CD14-positive monocyte (primary cell): ENCODE measurements at regions not wholly inside any gene's neighbourhood (a gene's known extent, or its start where the extent isn't known, plus 50 kb on each side); places are given as distances from the start of the nearest gene placed in this dataset.

Experiments
- DNase-seq, 3 donors: peaks; one replicate each; pipeline ENCODE4 v3.0.0-alpha.2; 2011 to 2022
- H2AFZ ChIP-seq: 2 replicates; pipeline ENCODE4 v1.6.0; 2012; ENCODE audit warnings: mild to moderate bottlenecking, low read depth, low read length, inconsistent platforms; ENCODE audit not compliant: insufficient read depth, poor library complexity, severe bottlenecking
- H3K27ac ChIP-seq, 2 donors: 1 replicate in 1 of 2; 2 replicates in 1 of 2; pipeline ENCODE4 v1.5.1; 2012 to 2013; ENCODE audit warnings: low read length in 2 of 2, control low read depth in 1 of 2, inconsistent platforms in 1 of 2, low read depth in 1 of 2, mild to moderate bottlenecking in 1 of 2
- H3K27me3 ChIP-seq, 2 donors: one replicate each; pipeline versions ENCODE4 v1.6.0 to v1.6.1; 2011 to 2013; ENCODE audit warnings: low read length in 2 of 2; ENCODE audit not compliant: control insufficient read depth in 2 of 2, insufficient read depth in 2 of 2
- H3K36me3 ChIP-seq, 2 donors: replicated peaks in 1 of 2; 1 replicate in 1 of 2; 2 replicates in 1 of 2; pipeline versions ENCODE4 v1.5.1 to v1.6.1; 2012 to 2013; ENCODE audit warnings: low read length in 2 of 2, control low read depth in 1 of 2, inconsistent platforms in 1 of 2, mild to moderate bottlenecking in 1 of 2; ENCODE audit not compliant: insufficient read depth in 2 of 2, control insufficient read depth in 1 of 2
- H3K4me1 ChIP-seq, 2 donors: 1 replicate in 1 of 2; 2 replicates in 1 of 2; pipeline versions ENCODE4 v1.5.1 to v1.6.1; 2012 to 2013; ENCODE audit warnings: low read length in 2 of 2, control low read depth in 1 of 2, inconsistent platforms in 1 of 2, mild to moderate bottlenecking in 1 of 2, moderate library complexity in 1 of 2; ENCODE audit not compliant: insufficient read depth in 2 of 2, control insufficient read depth in 1 of 2
- H3K4me2 ChIP-seq: replicated peaks from 2 replicates; pipeline ENCODE3; 2012; ENCODE audit warnings: low read length, moderate library complexity, mild to moderate bottlenecking; ENCODE audit not compliant: poor library complexity, severe bottlenecking; ENCODE audit errors: extremely low read depth
- H3K4me3 ChIP-seq, 3 experiments: fragments of 200-600 bp in 1 of 3; sonication (generic) in 1 of 3; replicated peaks in 1 of 3; 1 replicate in 2 of 3; 2 replicates in 1 of 3; pipeline ENCODE4 v1.5.1; 2011 to 2013; ENCODE audit warnings: low read length in 3 of 3, mild to moderate bottlenecking in 3 of 3, control low read depth in 2 of 3, low read depth in 2 of 3, inconsistent platforms in 1 of 3, moderate library complexity in 1 of 3
- H3K79me2 ChIP-seq: 2 replicates; pipeline ENCODE4 v1.6.0; 2012; ENCODE audit warnings: mild to moderate bottlenecking, control low read depth, inconsistent platforms, low read length, moderate library complexity; ENCODE audit not compliant: insufficient read depth
- H3K9ac ChIP-seq: 2 replicates; pipeline ENCODE4 v1.6.0; 2017; ENCODE audit warnings: low read length, mild to moderate bottlenecking; ENCODE audit not compliant: insufficient read depth, poor library complexity, severe bottlenecking
- H3K9me3 ChIP-seq, 2 donors: replicated peaks in 1 of 2; 1 replicate in 1 of 2; 2 replicates in 1 of 2; pipeline versions ENCODE4 v1.5.1 to v1.6.1; 2012 to 2013; ENCODE audit warnings: low read length in 2 of 2, control low read depth in 1 of 2; ENCODE audit not compliant: control insufficient read depth in 1 of 2, insufficient read depth in 1 of 2
- H4K20me1 ChIP-seq: 2 replicates; pipeline ENCODE4 v1.6.0; 2012; ENCODE audit warnings: mild to moderate bottlenecking, low read length, control low read depth, moderate library complexity; ENCODE audit not compliant: insufficient read depth
- H3K27ac Mint-ChIP-seq, 7 donors: one replicate each; pipeline ENCODE4 v1.8.0; 2020; ENCODE audit warnings: mild to moderate bottlenecking in 7 of 7, mixed read lengths in 7 of 7, moderate library complexity in 6 of 7, inconsistent platforms in 2 of 7
- H3K27me3 Mint-ChIP-seq, 3 donors: one replicate each; pipeline ENCODE4 v1.8.0; 2021 to 2022; ENCODE audit warnings: low read depth in 3 of 3, mild to moderate bottlenecking in 3 of 3, mixed read lengths in 3 of 3, moderate library complexity in 3 of 3, inconsistent platforms in 1 of 3
- H3K36me3 Mint-ChIP-seq, 2 donors: one replicate each; pipeline ENCODE4 v1.8.0; 2020; ENCODE audit warnings: mixed read lengths in 2 of 2, inconsistent platforms in 1 of 2, mild to moderate bottlenecking in 1 of 2
- H3K4me1 Mint-ChIP-seq: one replicate; pipeline ENCODE4 v1.8.0; 2020; ENCODE audit warnings: mild to moderate bottlenecking, mixed read lengths
- H3K4me3 Mint-ChIP-seq, 2 donors: one replicate each; pipeline ENCODE4 v1.8.0; 2020; ENCODE audit warnings: mild to moderate bottlenecking in 2 of 2, mixed read lengths in 2 of 2, moderate library complexity in 1 of 2
- H3K9me3 Mint-ChIP-seq, 7 donors: one replicate each; pipeline ENCODE4 v1.8.0; 2020 to 2022; ENCODE audit warnings: mixed read lengths in 7 of 7, mild to moderate bottlenecking in 6 of 7, moderate library complexity in 6 of 7, inconsistent platforms in 2 of 7
- CTCF ChIP-seq: fragments of 200-600 bp; IDR thresholded peaks from one replicate; pipeline ENCODE4 v1.8.0; 2022; ENCODE audit warnings: antibody characterized with exemption, mild to moderate bottlenecking
- WGBS: methylation state at CpG from one replicate; pipeline ENCODE4 v1.1.5; 2013; ENCODE audit warnings: missing lambda C conversion rate; ENCODE audit not compliant: insufficient coverage; 5-methylcytosine and 5-hydroxymethylcytosine counted together
- intact Hi-C, 2 donors: fragments of 100-400 bp; cut with micrococcal nuclease; formaldehyde crosslinking; loops; one replicate each; pipeline versions ENCODE4 v1.15.0 to v1.15.1; 2023

GRCh38 chr7:48813472-48813871 lies 110.9 kb upstream of the CDC14C start:
- Histone ChIP-seq H4K20me1 (no peaks in the 10 kb centered on the region), H3K79me2 (no peaks in the 10 kb centered on the region), H3K4me3 (no peak overlapping the region), H2AFZ (no peak overlapping the region), H3K27me3 (no peaks in the 10 kb centered on the region), H3K9me3 (no peaks in the 10 kb centered on the region), H3K36me3 (no peaks in the 10 kb centered on the region), H3K27ac (no peak overlapping the region), H3K4me2 (no peak overlapping the region), H3K9ac (no peak overlapping the region), H3K4me1 (no peaks in the 10 kb centered on the region)
- intact Hi-C loops, result no loop called here
- TF ChIP-seq CTCF, result no peak
- H3K4me3 Mint-ChIP-seq, result no peak overlapping the region
- peak overlapping the region in 1 of 7 donors; percentile 11 for H3K27ac Mint-ChIP-seq
- H3K27me3 Mint-ChIP-seq, result no peaks in the 10 kb centered on the region
- WGBS, result 73% methylated on average over 4 of the region's 4 CpGs
- no peaks in the 10 kb centered on the region for H3K36me3 Mint-ChIP-seq
- no peaks in the 10 kb centered on the region for H3K4me1 Mint-ChIP-seq
- DNase-seq, result no peak
- H3K9me3 Mint-ChIP-seq, result peaks cover 0 to 5% (median 3%) of the 10 kb centered on the region in 7 donors

- no peaks in the 10 kb centered on the region for H3K4me1 Mint-ChIP-seq
- H3K79me2 ChIP-seq, result no peaks in the 10 kb centered on the region
- H3K4me3 Mint-ChIP-seq, result no peak overlapping the region
- H3K36me3 ChIP-seq, result no peaks in the 10 kb centered on the region
- no peaks in the 10 kb centered on the region for H4K20me1 ChIP-seq
- H3K27me3 ChIP-seq, result no peaks in the 10 kb centered on the region
- no peak overlapping the region for H2AFZ ChIP-seq
- H3K4me2 ChIP-seq, result no peak overlapping the region
- H3K27ac Mint-ChIP-seq, result no peak overlapping the region
- TF ChIP-seq CTCF, result no peak
- H3K27ac ChIP-seq, result no peak overlapping the region
- no peak overlapping the region for H3K9ac ChIP-seq
- no peak for DNase-seq
- no peaks in the 10 kb centered on the region for H3K36me3 Mint-ChIP-seq
- H3K4me1 ChIP-seq, result no peaks in the 10 kb centered on the region
- H3K9me3 ChIP-seq, result no peaks in the 10 kb centered on the region
- H3K9me3 Mint-ChIP-seq, result peaks cover 0 to 4% (median 2%) of the 10 kb centered on the region in 7 donors
- intact Hi-C loops, result no loop called here
- WGBS, result no CpG with 5 or more reads among the region's 1 CpG
- H3K4me3 ChIP-seq, result no peak overlapping the region
- H3K27me3 Mint-ChIP-seq, result no peaks in the 10 kb centered on the region
These were observed 102.2 kb upstream of the CDC14C start for GRCh38 chr7:48822138-48822537.
